Adrenal gland (tissue), 9 donors: ENCODE measurements at regions not wholly inside any gene's neighbourhood (a gene's known extent, or its start where the extent isn't known, plus 50 kb on each side); places are given as distances from the start of the nearest gene placed in this dataset.

ENCODE experiments used
- DNase-seq, 7 donors: peaks; one replicate each; pipeline ENCODE4 v3.0.0-alpha.2; 2019 to 2020
- H3K27ac ChIP-seq, 5 donors: fragments of 200-600 bp; sonication (generic) in 4 of 5; 1 replicate in 3 of 5; 2 replicates in 2 of 5; pipeline versions ENCODE4 v1.5.1 to v1.8.0; 2016 to 2020; ENCODE audit warnings: mild to moderate bottlenecking in 1 of 5
- H3K27me3 ChIP-seq: fragments of 200-600 bp; 2 replicates; pipeline ENCODE4 v1.8.0; 2021
- H3K36me3 ChIP-seq, 2 donors: fragments of 200-600 bp; replicated peaks in 1 of 2; 1 replicate in 1 of 2; 2 replicates in 1 of 2; pipeline versions ENCODE4 v1.5.1 to v1.8.0; 2018 to 2022
- H3K4me1 ChIP-seq, 2 donors: fragments of 200-600 bp; replicated peaks in 1 of 2; 1 replicate in 1 of 2; 2 replicates in 1 of 2; pipeline versions ENCODE4 v1.5.1 to v1.8.0; 2018 to 2021
- H3K4me3 ChIP-seq, 4 donors: fragments of 200-600 bp; sonication (generic) in 3 of 4; one replicate each; pipeline ENCODE4 v1.5.1; 2016 to 2018
- H3K9me3 ChIP-seq, 3 donors: fragments of 200-600 bp; sonication (generic) in 1 of 3; replicated peaks in 1 of 3; 1 replicate in 2 of 3; 2 replicates in 1 of 3; pipeline versions ENCODE4 v1.5.1 to v1.8.0; 2016 to 2021
- CTCF ChIP-seq, 6 experiments: fragments of 450-650 bp in 4 of 6; fragments of 200-600 bp in 2 of 6; sonication (generic) in 1 of 6; IDR thresholded peaks; 1 replicate in 5 of 6; 2 replicates in 1 of 6; pipeline versions ENCODE4 v1.5.1 to v1.8.0; 2016 to 2021; ENCODE audit warnings: antibody characterized with exemption in 6 of 6, mild to moderate bottlenecking in 2 of 6, moderate library complexity in 1 of 6
- POLR2A ChIP-seq, 2 donors: fragments of 450-650 bp; IDR thresholded peaks; one replicate each; pipeline ENCODE4 v1.6.1; 2017; ENCODE audit warnings: antibody characterized with exemption in 2 of 2, mild to moderate bottlenecking in 2 of 2, moderate library complexity in 1 of 2
- WGBS, 4 donors: extraction: QIAGEN DNeasy Blood & Tissue Kit in 2 of 4; methylation state at CpG; one replicate each; pipeline versions ENCODE4 v1.1.5 to v1.1.7; 2013 to 2017; 5-methylcytosine and 5-hydroxymethylcytosine counted together
- intact Hi-C, 2 donors: fragments of 100-400 bp; cut with DNase I; formaldehyde crosslinking; loops; one replicate each; pipeline versions ENCODE4 v1.14.1 to v1.15.0; 2022 to 2023
- donor health status: healthy with polysubstance abuse.
- donor health status: Bipolar disorder and iron deficiency.
- donor health status: DM: yes; HTN: yes; CAD: no.
- donor health status: DM: no; HTN: no; CAD: no.
- donor health status: DM: no; HTN: no; CAD: no.

DNA sequence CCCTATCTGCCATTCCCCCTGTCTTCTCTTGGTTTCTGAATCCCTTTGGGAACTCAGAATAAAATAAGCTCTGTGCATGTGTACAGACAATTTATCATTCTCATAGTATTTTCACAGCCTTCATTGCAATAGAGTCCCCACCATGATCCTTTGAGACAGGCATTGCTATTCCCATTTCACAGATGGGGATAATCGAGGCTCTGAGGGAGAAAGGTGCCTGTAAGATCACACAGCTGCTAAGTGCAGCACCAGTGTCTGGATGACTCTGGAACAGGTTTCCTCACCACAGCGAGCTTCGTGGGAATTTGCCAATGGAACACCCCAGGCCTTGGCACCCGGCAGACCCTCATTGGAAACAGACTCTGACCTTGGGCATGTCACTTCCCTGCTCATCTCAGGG is 293.6 kb downstream of the NSG2 start:
- 62 to 75% (median 73%) methylated on average over 3 to 4 of the region's 4 CpGs for WGBS, 4 donors
- Histone ChIP-seq H3K27me3 (no peaks in the 10 kb centered on the region), H3K36me3 (no peaks in the 10 kb centered on the region), H3K4me3 (no peak overlapping the region), H3K27ac (no peak overlapping the region), H3K9me3 (no peaks in the 10 kb centered on the region), H3K4me1 (no peaks in the 10 kb centered on the region)
- intact Hi-C loops = no loop called here
- no peak for DNase-seq
- TF ChIP-seq CTCF (IDR thresholded peaks at IDR 0.05) (no peak), POLR2A (IDR thresholded peaks at IDR 0.05) (no peak)

- Histone ChIP-seq H3K27me3 (no peaks in the 10 kb centered on the region), H3K27ac (no peak overlapping the region), H3K4me1 (no peaks in the 10 kb centered on the region), H3K36me3 (no peaks in the 10 kb centered on the region), H3K9me3 (no peaks in the 10 kb centered on the region), H3K4me3 (no peak overlapping the region)
- DNase-seq = no peak
- no peak for TF ChIP-seq POLR2A (IDR thresholded peaks at IDR 0.05)
- no peak for TF ChIP-seq CTCF (IDR thresholded peaks at IDR 0.05)
- 71 to 83% (median 76%) methylated on average over 5 of the region's 5 CpGs for WGBS, 4 donors
- intact Hi-C loops = no loop called here
These were observed 294.7 kb downstream of the NSG2 start for GRCh38 chr5:174340226-174340625.

- Histone ChIP-seq H3K27me3 (no peaks in the 10 kb centered on the region), H3K4me3 (no peak overlapping the region), H3K9me3 (no peaks in the 10 kb centered on the region), H3K36me3 (no peaks in the 10 kb centered on the region), H3K27ac (no peak overlapping the region), H3K4me1 (no peaks in the 10 kb centered on the region)
- WGBS, 4 donors = 81 to 100% (median 86%) methylated on average over 1 of the region's 1 CpG
- intact Hi-C loops = no loop called here
- no peak for DNase-seq
- no peak for TF ChIP-seq POLR2A (IDR thresholded peaks at IDR 0.05)
- TF ChIP-seq CTCF (IDR thresholded peaks at IDR 0.05) = no peak
These were observed 297.2 kb downstream of the NSG2 start for GRCh38 chr5:174342696-174343095.

DNA sequence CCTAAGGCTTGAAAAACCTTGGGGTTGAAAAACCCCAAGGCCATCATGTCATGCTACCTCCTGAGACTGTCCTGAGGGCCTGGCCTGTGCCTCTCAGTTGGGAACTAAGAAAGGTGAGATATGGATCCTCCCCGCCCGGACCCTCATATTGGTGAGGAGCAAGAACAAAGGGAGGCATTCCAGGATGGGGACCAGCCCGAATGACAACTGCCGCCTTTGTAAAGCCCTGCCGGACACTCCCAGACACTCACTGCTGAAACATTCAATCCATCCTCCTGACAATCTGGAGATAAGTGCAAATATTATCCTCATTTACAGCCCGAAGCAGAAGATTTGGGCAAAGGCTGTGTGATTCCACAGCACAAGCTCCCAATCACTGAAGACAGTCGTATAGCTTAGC is 298.3 kb downstream of the NSG2 start:
- no peak overlapping the region for H3K27ac ChIP-seq
- H3K4me1 ChIP-seq = no peaks in the 10 kb centered on the region
- H3K9me3 ChIP-seq = no peaks in the 10 kb centered on the region
- DNase-seq = no peak
- no peak overlapping the region for H3K4me3 ChIP-seq
- intact Hi-C loops = no loop called here
- no peaks in the 10 kb centered on the region for H3K36me3 ChIP-seq
- H3K27me3 ChIP-seq = no peaks in the 10 kb centered on the region
- WGBS, 4 donors = 69 to 86% (median 80%) methylated on average over 3 to 7 of the region's 7 CpGs
- TF ChIP-seq CTCF (IDR thresholded peaks at IDR 0.05) (no peak), POLR2A (IDR thresholded peaks at IDR 0.05) (no peak)
